GM18498 (cell line): ENCODE measurements at regions not wholly inside any gene's neighbourhood (a gene's known extent, or its start where the extent isn't known, plus 50 kb on each side); places are given as distances from the start of the nearest gene placed in this dataset.
"Not testable (repeated sequence)": the region's sequence is repeated elsewhere in the genome, so short reads cannot be mapped to it uniquely, and the experiment has no call there.

Experiments used
- ATAC-seq: cut with Tn5 transposase; IDR thresholded peaks from one replicate; pipeline ENCODE4 v1.9.1; 2021; ENCODE audit warnings: mild to moderate bottlenecking, moderate library complexity; ENCODE audit not compliant: unreplicated experiment

DNA sequence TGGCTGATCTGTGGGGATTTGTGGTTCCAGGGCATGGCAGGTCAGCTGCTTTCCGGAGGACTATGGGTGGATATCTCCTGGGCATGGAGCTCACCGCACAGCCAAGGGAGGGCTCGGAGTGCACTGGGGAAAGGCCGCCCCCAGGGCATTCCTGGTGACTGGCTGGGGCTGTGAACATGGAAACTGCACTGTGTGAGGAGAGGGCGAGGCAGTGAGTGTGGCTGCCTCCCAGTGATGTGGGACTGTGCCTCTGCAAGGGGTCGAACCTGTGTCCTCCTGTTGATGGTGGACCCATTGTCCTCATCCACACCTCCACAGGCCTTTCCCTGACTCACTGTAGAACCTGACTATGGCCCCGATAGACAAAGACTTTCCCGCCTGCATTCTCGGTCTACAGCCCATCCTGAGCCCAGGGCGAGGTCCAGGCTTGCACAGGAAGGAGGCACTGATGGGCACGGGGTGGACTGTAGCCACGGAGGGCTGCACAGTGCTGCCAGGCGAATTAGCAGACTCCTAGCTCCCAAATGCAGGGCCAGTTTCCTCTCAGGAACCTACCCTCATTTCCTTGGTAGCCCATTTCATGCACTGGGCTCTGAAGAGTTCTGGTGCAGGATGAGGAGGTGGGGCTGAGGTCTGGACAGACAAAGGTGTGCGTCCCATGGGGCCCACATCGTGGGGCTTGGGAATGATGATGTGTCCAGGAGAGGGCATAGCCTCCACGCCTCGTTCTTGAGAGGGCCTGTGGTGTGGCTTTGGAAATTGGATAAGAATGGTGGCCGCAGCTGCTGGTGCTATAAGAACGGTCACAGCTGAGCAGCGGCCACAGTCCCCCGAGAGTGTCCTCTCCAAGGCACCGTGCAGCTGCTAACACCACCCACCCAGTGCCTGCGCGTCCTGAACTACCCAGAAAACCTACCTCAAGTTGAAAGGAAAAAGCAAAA lies 415.1 kb downstream of the TMEM121 start:
- no peak for ATAC-seq

DNA sequence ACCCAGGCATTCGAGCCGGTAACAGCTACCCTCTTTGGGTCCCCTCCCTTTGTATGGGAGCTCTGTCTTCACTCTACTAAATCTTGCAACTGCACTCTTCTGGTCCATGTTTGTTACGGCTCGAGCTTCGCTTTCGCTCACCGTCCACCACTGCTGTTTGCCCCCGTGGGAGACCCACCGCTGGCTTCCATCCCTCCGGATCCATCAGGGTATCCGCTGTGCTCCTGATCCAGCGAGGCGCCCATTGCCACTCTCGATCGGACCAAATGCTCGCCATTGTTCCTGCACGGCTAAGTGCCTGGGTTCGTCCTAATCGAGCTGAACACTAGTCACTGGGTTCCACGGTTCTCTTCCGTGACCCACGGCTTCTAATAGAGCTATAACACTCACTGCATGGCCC lies 416.3 kb downstream of the TMEM121 start:
- ATAC-seq: not testable (repeated sequence)

DNA sequence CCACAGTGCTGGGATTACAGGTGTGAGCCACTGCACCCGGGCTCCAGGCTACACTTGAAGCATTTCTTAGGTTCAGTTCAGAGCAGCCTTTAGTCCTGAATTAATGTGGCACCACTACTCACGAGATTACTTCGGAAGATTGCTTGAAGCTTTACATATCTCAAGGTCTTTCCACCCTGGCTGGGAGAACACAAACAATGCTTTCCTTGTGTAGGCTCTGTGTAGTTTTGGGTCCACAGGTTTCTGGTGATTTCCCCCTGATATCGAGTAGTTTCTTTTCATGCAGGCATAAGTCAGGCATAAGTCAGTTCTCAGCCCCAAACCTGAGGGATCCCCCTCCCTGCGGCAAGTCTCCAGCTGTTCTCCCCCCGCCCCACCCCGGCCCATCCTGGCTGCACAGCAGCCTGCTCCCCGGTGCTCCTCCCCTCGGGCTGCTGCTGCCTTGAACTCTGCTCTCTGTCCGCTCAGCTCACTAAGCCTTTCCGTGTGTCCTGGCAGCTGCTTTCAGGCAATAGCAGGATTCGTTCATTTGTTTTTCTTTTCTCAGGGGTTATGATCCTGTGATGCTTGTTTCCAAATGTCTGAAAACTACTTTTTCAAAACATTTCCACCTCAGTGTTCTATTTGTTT lies 417.7 kb downstream of the TMEM121 start:
- ATAC-seq: no peak

DNA sequence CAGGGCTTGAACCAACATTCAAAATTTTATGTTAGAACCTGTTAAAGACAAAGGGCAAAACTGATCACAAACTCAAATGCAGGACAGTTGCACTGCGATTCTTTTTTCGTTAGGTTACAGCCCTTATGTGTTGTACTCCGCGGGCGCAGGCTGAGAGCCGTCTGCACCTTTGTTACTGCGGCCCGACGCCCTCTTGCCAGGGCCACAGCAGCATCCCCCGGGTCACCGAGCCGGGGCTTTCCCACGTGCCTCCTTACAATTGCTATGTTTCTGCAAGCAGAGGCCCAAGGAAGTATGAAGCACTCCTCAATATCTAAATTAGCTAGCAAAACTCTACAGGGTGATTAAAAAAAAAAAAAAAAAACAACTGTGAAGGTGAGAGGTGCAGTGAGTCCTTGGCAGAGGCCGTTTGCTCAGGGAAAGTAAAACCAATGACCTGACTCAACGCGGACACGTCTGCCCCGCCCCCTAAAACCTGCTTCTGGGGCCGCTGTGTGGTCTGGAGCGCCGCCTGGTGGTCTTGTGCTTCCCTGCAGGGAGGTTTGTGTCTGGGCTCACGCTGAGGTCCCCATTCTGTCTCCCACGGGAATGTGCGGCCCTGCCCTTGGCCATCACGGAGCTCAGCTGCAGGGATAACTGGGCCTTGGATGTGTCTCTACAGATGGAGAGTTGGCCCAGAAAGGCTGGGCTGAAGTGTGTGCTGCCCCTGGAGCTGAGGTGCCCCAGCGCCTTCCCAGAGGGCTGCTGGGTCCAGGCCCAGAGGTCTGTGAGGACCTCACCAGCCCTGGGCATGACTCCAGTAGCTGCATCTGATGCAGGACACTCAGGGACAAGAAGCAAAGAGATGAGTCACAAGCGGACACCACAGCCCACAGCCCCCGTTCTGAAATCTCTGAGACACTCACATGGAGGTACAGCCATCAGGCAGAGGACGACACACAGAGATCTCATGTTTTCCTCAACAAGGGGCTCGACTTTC lies 418.5 kb downstream of the TMEM121 start:
- ATAC-seq: no peak

DNA sequence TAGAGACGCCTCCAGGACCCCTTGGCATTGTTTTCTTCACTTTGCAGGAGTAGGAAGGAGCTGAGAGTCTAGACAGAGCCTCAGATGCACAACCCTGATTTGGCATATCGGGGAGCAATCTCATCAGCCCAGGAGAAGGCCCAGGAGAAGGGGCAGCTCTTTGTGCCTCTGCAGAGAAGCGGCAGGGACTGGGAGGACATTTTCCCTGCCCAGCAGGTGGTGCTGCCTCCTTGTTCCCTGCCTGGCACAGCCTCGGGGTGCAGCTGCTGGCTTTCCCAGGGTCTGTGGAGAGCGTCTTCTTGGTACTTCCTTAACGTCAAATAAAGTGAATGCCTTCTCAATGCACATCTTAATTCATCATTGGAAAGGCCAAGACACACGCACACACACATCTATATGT lies 419.5 kb downstream of the TMEM121 start:
- ATAC-seq: no peak

DNA sequence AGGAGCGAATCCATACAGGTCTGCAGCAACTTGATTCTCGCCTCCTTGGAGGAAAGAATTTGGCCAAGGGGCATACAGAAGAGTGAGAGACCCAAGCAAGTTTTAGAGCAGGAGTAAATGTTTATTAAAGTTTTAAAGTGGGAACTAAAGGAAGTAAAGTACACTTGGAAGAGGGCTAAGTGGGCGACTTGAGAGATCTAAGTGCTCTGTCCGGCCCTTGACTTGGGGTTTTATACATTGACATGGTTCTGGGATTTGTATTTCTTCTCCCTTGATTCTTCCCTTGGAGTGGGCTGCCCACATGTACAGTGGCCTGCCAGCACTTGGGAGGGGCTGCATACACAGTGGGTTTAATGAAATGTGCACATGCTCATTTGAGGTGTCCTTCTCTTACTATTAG lies 421.2 kb downstream of the TMEM121 start:
- ATAC-seq: no peak

DNA sequence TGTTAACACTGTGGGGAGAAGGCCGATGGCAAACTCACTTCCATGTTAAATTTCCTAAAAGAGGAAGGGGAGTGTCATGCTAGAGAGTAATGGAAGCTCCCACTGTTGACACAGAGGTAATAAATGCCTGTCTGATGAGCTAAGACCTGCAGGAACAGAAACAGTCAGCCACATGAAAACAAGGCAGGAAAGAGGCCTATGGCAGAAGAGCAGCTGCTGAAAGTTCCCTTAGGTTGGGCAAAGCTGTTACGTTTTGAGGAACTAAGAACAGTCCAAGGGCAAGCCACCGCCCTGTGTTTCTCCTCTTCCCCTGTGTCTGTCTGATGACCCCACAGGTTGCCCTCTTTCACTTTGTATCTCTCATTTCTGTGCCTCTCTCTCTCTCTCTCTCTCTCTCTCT lies 422.6 kb downstream of the TMEM121 start:
- ATAC-seq: not testable (repeated sequence)

DNA sequence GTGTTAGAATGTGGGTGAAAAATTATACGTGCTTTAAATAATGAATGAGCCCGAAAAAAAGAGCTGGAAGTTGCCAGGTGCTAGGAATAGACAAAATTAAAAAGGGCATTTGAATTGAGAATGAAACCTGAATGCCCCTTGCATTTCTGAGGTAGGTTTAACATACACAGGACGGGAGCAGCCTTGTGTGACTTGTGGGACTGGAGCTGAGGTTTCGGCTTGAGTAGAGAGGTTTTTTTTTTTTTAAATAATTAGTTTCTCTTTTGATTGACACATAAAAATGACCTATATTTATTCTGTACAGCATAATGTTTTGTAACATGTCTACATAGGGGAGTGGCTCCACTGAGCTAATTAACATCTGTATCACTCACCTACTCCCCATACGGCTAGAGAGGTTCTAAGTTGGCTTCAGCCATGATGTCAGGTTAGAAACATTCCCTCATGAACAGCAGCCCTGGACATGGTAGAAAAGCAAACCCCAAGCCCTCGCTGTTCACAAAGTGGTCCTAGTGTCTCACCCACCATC lies 424.0 kb downstream of the TMEM121 start:
- not testable (repeated sequence) for ATAC-seq

DNA sequence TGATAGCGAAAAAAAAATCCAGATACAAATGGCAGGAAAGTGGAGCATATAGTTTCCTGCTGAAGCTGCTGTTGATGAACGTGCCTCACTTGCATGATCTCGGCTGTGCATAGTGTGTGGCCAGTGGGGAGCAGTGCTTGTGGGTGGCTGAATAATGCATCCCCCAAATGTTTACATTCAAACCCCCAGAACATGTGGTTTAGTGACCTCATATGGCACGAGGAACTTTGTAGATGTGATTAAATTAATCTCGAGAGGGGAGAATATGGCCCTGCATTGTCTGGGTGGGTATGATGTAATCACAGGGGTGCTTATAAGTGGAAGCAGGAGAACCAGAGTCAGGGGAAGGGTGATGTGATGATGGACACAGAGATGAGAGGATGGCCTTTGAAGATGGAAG lies 425.0 kb downstream of the TMEM121 start:
- no peak for ATAC-seq

DNA sequence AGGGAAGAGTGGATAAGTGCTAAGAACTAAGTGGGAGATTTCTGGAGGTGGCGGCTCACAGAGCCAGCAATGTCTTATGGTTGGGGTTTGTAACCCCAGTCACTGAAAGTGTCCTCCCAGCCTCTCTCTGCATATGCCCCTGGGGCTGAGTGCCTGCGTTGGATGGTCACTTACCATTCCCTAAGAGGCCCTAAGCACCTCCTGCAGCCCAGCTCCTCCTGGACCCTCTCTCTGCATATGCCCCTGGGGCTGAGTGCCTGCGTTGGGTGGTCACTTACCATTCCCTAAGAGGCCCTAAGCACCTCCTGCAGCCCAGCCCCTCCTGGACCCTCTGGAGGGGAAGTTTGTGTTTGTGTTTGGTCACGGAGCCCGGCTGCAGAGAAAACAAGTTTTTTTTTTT lies 425.8 kb downstream of the TMEM121 start:
- no peak for ATAC-seq

DNA sequence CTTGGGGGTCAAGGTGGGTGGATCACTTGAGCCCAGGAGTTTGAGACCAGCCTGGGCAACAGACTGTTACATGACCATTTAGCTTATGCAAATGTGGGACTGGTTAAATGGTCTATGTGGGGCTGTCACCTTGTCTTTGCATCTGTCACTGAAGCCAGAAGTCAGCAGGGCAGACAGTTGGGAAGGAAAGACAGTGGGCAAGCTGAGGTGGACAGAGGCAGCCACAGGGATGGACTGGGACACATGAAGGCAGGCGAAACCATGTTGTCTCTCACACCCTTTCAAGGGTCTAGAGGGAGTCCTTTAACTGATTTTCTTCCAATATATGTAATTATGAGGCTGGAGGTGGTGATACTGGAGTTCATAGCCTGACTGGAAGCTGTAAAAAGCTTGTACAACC lies 426.4 kb downstream of the TMEM121 start:
- ATAC-seq: no peak

DNA sequence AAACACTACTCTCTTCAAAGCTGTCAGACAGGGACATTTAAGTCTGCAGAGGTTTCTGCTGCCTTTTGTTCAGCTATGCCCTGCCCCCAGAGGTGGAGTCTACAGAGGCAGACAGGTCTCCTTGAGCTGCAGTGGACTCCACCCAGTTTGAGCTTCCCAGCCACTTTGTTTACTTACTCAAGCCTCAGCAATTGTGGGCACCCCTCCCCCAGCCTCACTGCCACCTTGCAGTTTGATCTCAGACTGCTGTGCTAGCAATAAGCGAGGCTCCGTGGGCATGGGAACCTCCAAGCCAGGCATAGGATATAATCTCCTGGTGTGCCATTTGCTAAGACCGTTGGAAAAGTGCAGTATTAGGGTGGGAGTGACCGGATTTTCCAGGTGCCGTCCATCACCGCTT lies 435.2 kb downstream of the TMEM121 start:
- ATAC-seq: not testable (repeated sequence)

DNA sequence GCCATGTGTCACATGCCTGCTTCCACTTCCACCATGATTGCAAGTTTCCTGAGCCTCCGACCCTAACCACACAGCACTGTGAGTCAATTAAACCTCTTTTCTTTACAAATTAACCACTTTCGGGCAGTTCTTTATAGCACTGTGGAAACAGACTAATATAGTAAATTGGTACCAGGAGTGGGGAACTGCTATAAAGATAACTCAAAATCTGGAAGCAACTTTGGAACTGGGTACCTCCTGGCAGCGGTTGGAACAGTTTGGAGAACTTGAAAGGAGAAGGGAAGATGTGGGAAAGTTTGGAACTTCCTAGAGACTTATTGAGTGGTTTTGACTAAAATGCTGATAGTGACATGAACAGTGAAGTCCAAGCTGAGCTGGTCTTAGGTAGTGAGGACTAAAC lies 436.1 kb downstream of the TMEM121 start:
- ATAC-seq: no peak

DNA sequence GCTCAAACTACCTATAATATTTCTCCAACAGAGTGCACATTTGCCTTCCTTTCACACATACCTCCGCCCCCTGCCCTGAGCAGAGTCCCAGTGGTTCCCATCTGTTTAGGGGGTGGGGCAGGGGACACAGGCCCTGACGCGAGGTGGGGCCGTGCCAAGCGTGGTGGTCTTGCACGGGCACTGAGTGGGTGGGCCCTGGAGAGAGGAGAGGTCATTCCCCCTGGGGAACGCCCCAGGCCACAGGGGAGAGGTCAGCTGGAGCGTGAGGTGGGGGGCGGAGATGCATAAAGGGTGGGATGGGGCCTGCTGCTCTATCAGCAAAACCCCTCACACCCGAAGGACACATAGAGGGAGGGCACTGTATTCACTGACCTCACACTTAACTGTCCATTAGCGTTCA lies 441.9 kb downstream of the TMEM121 start:
- no peak for ATAC-seq

DNA sequence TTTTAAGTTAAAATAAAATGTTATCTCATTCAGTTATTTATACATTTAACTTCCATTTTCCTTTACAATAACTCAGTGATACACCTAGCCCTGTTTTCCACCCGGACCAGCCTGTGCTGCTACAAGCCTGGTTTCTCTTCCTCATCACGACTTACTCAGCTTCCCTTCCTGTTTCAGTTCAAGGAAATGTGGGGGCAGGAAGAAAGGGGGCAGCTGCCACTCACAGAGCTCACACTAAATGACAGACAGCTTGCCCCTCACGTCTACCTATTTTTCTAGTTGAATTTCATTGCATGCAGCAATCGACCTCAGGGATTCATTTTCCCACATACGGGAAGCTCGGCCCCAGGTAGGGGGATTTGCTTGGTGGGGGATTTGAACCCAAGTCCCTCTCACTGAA lies 442.6 kb downstream of the TMEM121 start:
- not testable (repeated sequence) for ATAC-seq

DNA sequence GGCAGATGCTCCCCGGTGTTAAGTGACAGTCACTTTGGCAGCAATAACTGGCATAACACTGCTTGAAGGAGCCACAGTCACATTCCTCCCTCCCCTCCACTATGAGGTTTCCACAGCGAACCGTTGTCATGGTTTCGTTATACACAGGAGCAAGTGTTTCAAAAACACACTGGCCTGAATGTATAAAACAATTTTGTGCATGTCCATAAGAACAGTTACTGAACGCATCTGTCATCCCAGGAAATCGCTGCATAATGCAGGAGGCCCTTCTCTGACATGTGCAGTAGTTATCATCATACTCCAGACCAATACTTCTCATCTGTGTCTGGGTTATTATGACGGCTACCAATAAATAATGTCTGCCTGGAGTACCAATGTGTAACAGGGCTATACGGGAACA lies 444.4 kb downstream of the TMEM121 start:
- ATAC-seq: not testable (repeated sequence)

DNA sequence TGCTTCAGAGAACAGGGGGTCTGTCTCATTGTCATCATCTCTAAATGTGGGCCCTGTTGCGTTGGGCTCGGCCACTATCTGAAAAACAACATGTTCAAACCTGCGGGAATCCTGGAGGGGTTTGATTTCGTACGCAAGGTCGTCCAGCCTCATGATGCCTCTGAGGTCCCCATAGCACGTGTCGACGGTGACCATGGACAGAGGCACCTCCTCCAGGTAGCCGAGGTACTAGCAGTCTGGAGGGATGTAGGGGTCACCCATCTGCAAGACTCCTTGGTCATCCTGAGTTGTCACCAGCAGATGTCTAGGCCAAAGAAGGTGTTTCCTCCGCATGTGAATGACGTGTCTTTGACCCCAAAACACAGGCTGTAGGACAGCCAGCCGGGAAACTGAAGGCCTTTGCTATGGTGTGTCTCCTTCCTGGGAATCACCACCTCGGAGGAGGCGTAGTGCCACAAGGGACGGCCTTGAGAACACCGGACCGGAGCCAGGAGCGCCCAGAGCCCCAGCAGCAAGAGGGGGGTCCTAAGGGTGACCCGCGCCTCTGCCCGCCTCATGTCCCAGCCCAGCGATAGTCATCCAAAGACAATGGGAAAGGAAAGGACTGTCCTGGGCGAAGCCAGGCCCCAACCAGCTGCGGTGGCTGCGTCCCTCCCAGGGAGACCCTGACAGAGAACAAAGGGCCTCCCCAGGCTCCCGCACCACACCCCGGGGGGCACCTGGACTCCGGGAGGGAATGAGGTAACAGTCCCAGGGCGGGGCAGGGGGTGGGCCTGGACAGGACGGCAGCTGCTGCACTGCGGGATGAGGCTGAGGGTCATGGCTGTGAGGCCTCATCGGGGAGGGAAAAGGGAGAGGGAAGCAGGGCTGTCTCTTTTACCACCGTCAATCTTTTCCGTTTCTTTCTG lies 445.5 kb downstream of the TMEM121 start:
- no peak for ATAC-seq

DNA sequence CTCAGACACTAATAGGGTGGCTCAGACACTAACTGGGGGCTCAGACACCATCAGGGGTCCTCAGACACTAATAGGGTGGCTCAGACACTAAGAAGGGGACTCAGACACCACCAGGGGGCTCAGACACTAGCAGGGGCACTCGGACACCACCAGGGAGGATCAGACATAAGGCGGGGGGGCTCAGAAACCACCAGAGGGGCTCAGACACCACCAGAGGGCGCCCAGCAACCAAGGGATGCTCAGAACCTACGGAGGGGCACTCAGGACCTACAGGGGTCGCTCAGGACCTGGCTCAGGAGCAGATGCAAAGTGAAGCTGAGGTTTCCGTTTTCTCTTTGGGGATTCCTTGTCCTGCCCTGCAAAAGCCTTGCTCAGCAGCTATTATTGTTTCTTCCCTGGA lies 448.5 kb downstream of the TMEM121 start:
- no peak for ATAC-seq

DNA sequence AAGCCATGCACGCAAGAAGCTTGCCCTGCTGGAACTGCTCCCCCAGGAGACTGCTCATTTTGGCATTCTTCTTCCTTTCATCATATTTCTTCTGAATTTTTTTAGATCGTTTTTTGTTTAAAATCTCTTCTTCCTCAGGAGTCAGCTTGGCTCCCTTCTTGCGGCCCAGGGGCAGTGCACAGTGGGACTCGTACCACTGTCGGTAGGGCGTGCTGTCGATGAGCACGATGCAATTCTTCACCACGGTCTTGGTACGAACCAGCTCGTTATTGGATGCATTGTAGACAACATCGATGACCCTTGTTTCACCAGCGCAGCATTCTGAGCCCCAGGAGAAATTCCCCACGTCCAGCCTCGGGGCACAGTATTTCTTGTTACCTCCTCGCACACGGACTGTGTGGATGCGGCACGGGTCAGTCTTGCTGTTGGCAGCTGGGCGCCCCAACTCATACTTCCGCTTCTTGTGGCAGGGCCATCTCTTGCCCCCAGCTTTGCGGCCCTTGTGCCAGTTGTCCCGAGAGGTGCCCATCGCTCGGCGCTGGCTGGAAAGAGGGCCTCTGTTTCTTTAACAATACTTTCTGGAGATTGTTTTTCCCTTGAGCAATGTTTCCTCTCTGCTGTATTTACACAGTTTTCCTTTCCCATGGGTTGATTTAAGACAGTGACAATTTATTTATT lies 452.4 kb downstream of the TMEM121 start:
- no peak for ATAC-seq
